ENCODE measurements at regions not wholly inside any gene's neighbourhood (a gene's known extent, or its start where the extent isn't known, plus 50 kb on each side); places are given as distances from the start of the nearest gene placed in this dataset.

- no peak overlapping the region for H3K27ac ChIP-seq
- TF ChIP-seq ZFX (IDR thresholded peaks at IDR 0.05): no peak
These were observed 311.3 kb downstream of the TCERG1L start for GRCh38 chr10:131000244-131000643.

GRCh38 chr10:131000743-131001142 is 310.8 kb downstream of the TCERG1L start:
- TF ChIP-seq CTCF (conservative IDR thresholded peaks at IDR 0.05) (no peak), ZFX (IDR thresholded peaks at IDR 0.05) (no peak)
- no peak overlapping the region for H3K27ac ChIP-seq

- TF ChIP-seq ZFX (IDR thresholded peaks at IDR 0.05) (no peak), CTCF (conservative IDR thresholded peaks at IDR 0.05) (no peak)
- H3K27ac ChIP-seq: no peak overlapping the region
These were observed 310.1 kb downstream of the TCERG1L start for GRCh38 chr10:131001438-131001837.

GRCh38 chr10:131002031-131002861 is 309.3 kb downstream of the TCERG1L start:
- no peak overlapping the region for H3K27ac ChIP-seq
- TF ChIP-seq ZFX (IDR thresholded peaks at IDR 0.05): no peak

- H3K27ac ChIP-seq: no peak overlapping the region
- TF ChIP-seq CTCF (conservative IDR thresholded peaks at IDR 0.05) (no peak), ZFX (IDR thresholded peaks at IDR 0.05) (no peak)
These were observed 308.1 kb downstream of the TCERG1L start for GRCh38 chr10:131003455-131003854.

- H3K27ac ChIP-seq: no peak overlapping the region
- no peak for TF ChIP-seq ZFX (IDR thresholded peaks at IDR 0.05)
- no peak for TF ChIP-seq CTCF (conservative IDR thresholded peaks at IDR 0.05)
These were observed 307.2 kb downstream of the TCERG1L start for GRCh38 chr10:131004276-131004675.

GRCh38 chr10:131006458-131007256 is 304.9 kb downstream of the TCERG1L start:
- H3K27ac ChIP-seq: no peak overlapping the region
- TF ChIP-seq CTCF (conservative IDR thresholded peaks at IDR 0.05) (no peak), ZFX (IDR thresholded peaks at IDR 0.05) (no peak)

- TF ChIP-seq ZFX (IDR thresholded peaks at IDR 0.05) (no peak), CTCF (conservative IDR thresholded peaks at IDR 0.05) (no peak)
- no peak overlapping the region for H3K27ac ChIP-seq
These were observed 301.7 kb downstream of the TCERG1L start for GRCh38 chr10:131009791-131010190.
